Endothelial cell of umbilical vein (primary cell): ENCODE measurements at regions not wholly inside any gene's neighbourhood (a gene's known extent, or its start where the extent isn't known, plus 50 kb on each side); places are given as distances from the start of the nearest gene placed in this dataset.

Experiments
- BruUV-seq: library from RNA; stranded (reverse); fragments of 400-500 nt; replicated peaks from 2 replicates; lab custom pipeline; 2021; lab: Mats Ljungman, UMichigan
- CTCF ChIA-PET: fragments of 300-600, 350-600 bp; sonication (Branson Sonifier 250); formaldehyde crosslinking; loops from one replicate; lab custom pipeline; 2021; ENCODE audit warnings: antibody characterized with exemption, inconsistent platforms; lab: Charles Lee
- POLR2A ChIA-PET: fragments of 300-600, 350-600 bp; sonication (Branson Sonifier 250); formaldehyde crosslinking; loops from one replicate; lab custom pipeline; 2021; ENCODE audit warnings: antibody characterized with exemption, inconsistent platforms; lab: Charles Lee
- DNase-seq: peaks from one replicate; pipeline ENCODE4 v3.0.0-alpha.2; 2011; ENCODE audit warnings: low read depth, low spot score
- FAIRE-seq: peaks from 2 replicates; lab custom pipeline; 2011; peaks lifted over from hg19 to GRCh38; lab: Jason Lieb, UNC
- H2AFZ ChIP-seq: 2 replicates; pipeline ENCODE4 v1.6.0; 2012; ENCODE audit warnings: low read depth, low read length, control low read depth, inconsistent platforms
- H3K27ac ChIP-seq: 2 replicates; pipeline ENCODE4 v1.5.1; 2011; ENCODE audit warnings: low read depth, mild to moderate bottlenecking, control low read depth, low read length, moderate library complexity; ENCODE audit not compliant: insufficient read depth
- H3K27me3 ChIP-seq, 2 experiments: 2 replicates each; pipeline versions ENCODE4 v1.6.0 to v1.6.1; 2011; ENCODE audit warnings: low read length in 2 of 2, mixed read lengths in 1 of 2; ENCODE audit not compliant: control insufficient read depth in 2 of 2, insufficient read depth in 2 of 2
- H3K36me3 ChIP-seq, 2 experiments: 2 replicates in 1 of 2; 3 replicates in 1 of 2; pipeline ENCODE4 v1.5.1; 2011; ENCODE audit warnings: low read length in 2 of 2, mild to moderate bottlenecking in 1 of 2, moderate library complexity in 1 of 2; ENCODE audit not compliant: control insufficient read depth in 2 of 2, insufficient read depth in 2 of 2; ENCODE audit errors: extremely low read depth in 1 of 2
- H3K4me1 ChIP-seq: 3 replicates; pipeline ENCODE4 v1.5.1; 2011; ENCODE audit warnings: mild to moderate bottlenecking, low read length; ENCODE audit not compliant: control insufficient read depth, insufficient read depth; ENCODE audit errors: extremely low read depth
- H3K4me2 ChIP-seq: 2 replicates; pipeline ENCODE4 v1.6.1; 2011; ENCODE audit warnings: low read length, control low read depth, mixed read lengths; ENCODE audit not compliant: insufficient read depth
- H3K4me3 ChIP-seq, 3 experiments: fragments of 200-600 bp in 1 of 3; sonication (generic), shearing (Covaris generic) in 1 of 3; replicated peaks in 1 of 3; 2 replicates each; pipeline ENCODE4 v1.5.1; 2011 to 2016; ENCODE audit warnings: control low read depth in 3 of 3, low read length in 3 of 3, mild to moderate bottlenecking in 2 of 3, inconsistent platforms in 1 of 3, low read depth in 1 of 3, moderate library complexity in 1 of 3; ENCODE audit not compliant: insufficient read depth in 1 of 3
- H3K79me2 ChIP-seq: 2 replicates; pipeline ENCODE4 v1.6.0; 2012; ENCODE audit warnings: low read length, inconsistent platforms; ENCODE audit not compliant: control insufficient read depth, insufficient read depth
- H3K9ac ChIP-seq: replicated peaks from 2 replicates; pipeline ENCODE3; 2011; ENCODE audit warnings: low read length, control low read depth; ENCODE audit not compliant: insufficient read depth; ENCODE audit errors: extremely low read depth
- H3K9me1 ChIP-seq: replicated peaks from 3 replicates; pipeline ENCODE4 v1.6.0; 2011; ENCODE audit warnings: mild to moderate bottlenecking, low read length; ENCODE audit not compliant: control insufficient read depth, insufficient read depth; ENCODE audit errors: extremely low read depth
- H3K9me3 ChIP-seq: replicated peaks from 2 replicates; pipeline ENCODE4 v1.5.1; 2012; ENCODE audit warnings: low read length, inconsistent platforms; ENCODE audit not compliant: control insufficient read depth, insufficient read depth
- H4K20me1 ChIP-seq: replicated peaks from 2 replicates; pipeline ENCODE3; 2011; ENCODE audit warnings: mild to moderate bottlenecking, low read length; ENCODE audit not compliant: control insufficient read depth, insufficient read depth; ENCODE audit errors: extremely low read depth
- EZH2 ChIP-seq: IDR thresholded peaks from 2 replicates; pipeline ENCODE4 v1.6.1; 2012; ENCODE audit warnings: borderline replicate concordance, low read depth, mild to moderate bottlenecking, moderate library complexity, low read length, inconsistent platforms; ENCODE audit not compliant: severe bottlenecking
- FOS ChIP-seq: IDR thresholded peaks from 2 replicates; pipeline ENCODE4 v1.6.1; 2011; ENCODE audit warnings: mild to moderate bottlenecking, low read length, moderate library complexity, borderline replicate concordance; ENCODE audit not compliant: insufficient read depth
- GATA2 ChIP-seq: IDR thresholded peaks from 2 replicates; pipeline ENCODE4 v1.7.0; 2011; ENCODE audit warnings: low read depth, mild to moderate bottlenecking, moderate library complexity, mixed read lengths, low read length; ENCODE audit not compliant: insufficient read length, insufficient read depth
- JUN ChIP-seq: IDR thresholded peaks from 2 replicates; pipeline ENCODE4 v1.6.1; 2011; ENCODE audit warnings: borderline replicate concordance, low read depth; ENCODE audit not compliant: insufficient read length, insufficient read depth
- MYC ChIP-seq: IDR thresholded peaks from one replicate; pipeline ENCODE4 v1.6.1; 2011; ENCODE audit warnings: mild to moderate bottlenecking, low read depth, low read length
- POLR2A ChIP-seq: IDR thresholded peaks from 2 replicates; pipeline ENCODE4 v1.6.1; 2012; ENCODE audit warnings: low read depth, mild to moderate bottlenecking, control low read depth, low read length
- POLR2AphosphoS5 ChIP-seq: IDR thresholded peaks from 2 replicates; pipeline ENCODE4 v1.6.1; 2012; ENCODE audit warnings: low read depth, mild to moderate bottlenecking, control low read depth, low read length, moderate library complexity; ENCODE audit not compliant: insufficient read depth
- dilution Hi-C: fragments of 300-500 bp; cut with MboI; formaldehyde crosslinking; loops from one replicate; pipeline ENCODE4 v1.15.0; 2019; ENCODE audit warnings: low sequenced_read_pairs; ENCODE audit not compliant: extremely low pct_ligation_motif_present
- intact Hi-C: fragments of 100-400 bp; cut with micrococcal nuclease; formaldehyde crosslinking; loops from one replicate; pipeline ENCODE4 v1.10.0; 2022
- TF ChIP-seq, protein P1 (sequence below): IDR thresholded peaks from 2 replicates; pipeline ENCODE4 v1.6.1; 2011; ENCODE audit not compliant: insufficient read depth, insufficient read length
- TF ChIP-seq, protein P2 (sequence below), 2 donors: IDR thresholded peaks; 1 replicate in 1 of 2; 2 replicates in 1 of 2; pipeline ENCODE4 v1.5.1; 2011; ENCODE audit warnings: low read length in 2 of 2, mild to moderate bottlenecking in 2 of 2, moderate library complexity in 2 of 2, control low read depth in 1 of 2, inconsistent platforms in 1 of 2, low read depth in 1 of 2; ENCODE audit not compliant: insufficient read depth in 1 of 2; ENCODE audit errors: extremely low read depth in 1 of 2

- Histone ChIP-seq H3K27ac (no peak overlapping the region), H3K9ac (no peak overlapping the region), H3K9me1 (no peaks in the 10 kb centered on the region), H3K79me2 (no peaks in the 10 kb centered on the region), H3K4me2 (no peak overlapping the region), H3K9me3 (no peaks in the 10 kb centered on the region), H4K20me1 (no peaks in the 10 kb centered on the region), H3K4me1 (no peaks in the 10 kb centered on the region), H2AFZ (no peak overlapping the region), H3K36me3 (no peaks in the 10 kb centered on the region), H3K4me3 (no peak overlapping the region), H3K27me3 (no peaks in the 10 kb centered on the region)
- dilution Hi-C loops (no loop called here), intact Hi-C loops (no loop called here)
- ChIA-PET POLR2A (no interaction called here), CTCF (no interaction called here)
- DNase-seq (no peak), FAIRE-seq (no peak)
- BruUV-seq: no TSS peak
- no peak for TF ChIP-seq GATA2
- TF ChIP-seq POLR2AphosphoS5: no peak
- TF ChIP-seq FOS: no peak
- no peak for TF ChIP-seq MYC
- TF ChIP-seq POLR2A: no peak
- TF ChIP-seq EZH2: no peak
- TF ChIP-seq, protein P1, sequence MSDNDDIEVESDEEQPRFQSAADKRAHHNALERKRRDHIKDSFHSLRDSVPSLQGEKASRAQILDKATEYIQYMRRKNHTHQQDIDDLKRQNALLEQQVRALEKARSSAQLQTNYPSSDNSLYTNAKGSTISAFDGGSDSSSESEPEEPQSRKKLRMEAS: no peak
- TF ChIP-seq, protein P2, sequence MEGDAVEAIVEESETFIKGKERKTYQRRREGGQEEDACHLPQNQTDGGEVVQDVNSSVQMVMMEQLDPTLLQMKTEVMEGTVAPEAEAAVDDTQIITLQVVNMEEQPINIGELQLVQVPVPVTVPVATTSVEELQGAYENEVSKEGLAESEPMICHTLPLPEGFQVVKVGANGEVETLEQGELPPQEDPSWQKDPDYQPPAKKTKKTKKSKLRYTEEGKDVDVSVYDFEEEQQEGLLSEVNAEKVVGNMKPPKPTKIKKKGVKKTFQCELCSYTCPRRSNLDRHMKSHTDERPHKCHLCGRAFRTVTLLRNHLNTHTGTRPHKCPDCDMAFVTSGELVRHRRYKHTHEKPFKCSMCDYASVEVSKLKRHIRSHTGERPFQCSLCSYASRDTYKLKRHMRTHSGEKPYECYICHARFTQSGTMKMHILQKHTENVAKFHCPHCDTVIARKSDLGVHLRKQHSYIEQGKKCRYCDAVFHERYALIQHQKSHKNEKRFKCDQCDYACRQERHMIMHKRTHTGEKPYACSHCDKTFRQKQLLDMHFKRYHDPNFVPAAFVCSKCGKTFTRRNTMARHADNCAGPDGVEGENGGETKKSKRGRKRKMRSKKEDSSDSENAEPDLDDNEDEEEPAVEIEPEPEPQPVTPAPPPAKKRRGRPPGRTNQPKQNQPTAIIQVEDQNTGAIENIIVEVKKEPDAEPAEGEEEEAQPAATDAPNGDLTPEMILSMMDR (IDR thresholded peaks at IDR 0.05; ENCODE audit: extremely low read depth in 1 of 2, insufficient read depth in 1 of 2, low read depth in 1 of 2, low read length in 2 of 2): no peak
- TF ChIP-seq JUN: no peak
These were observed 331.8 kb downstream of the FOXO1 start for GRCh38 chr13:40334616-40335015.
